GM12891 (cell line): ENCODE measurements at regions not wholly inside any gene's neighbourhood (a gene's known extent, or its start where the extent isn't known, plus 50 kb on each side); places are given as distances from the start of the nearest gene placed in this dataset.

Experiments used
- PAX5 ChIP-seq: IDR thresholded peaks from 2 replicates; pipeline ENCODE4 v1.6.1; 2011; ENCODE audit warnings: low read length, moderate library complexity, mild to moderate bottlenecking; ENCODE audit not compliant: insufficient read depth, severe bottlenecking
- POLR2A ChIP-seq: IDR thresholded peaks from 2 replicates; pipeline ENCODE4 v1.6.1; 2011; ENCODE audit warnings: low read depth, low read length, control low read depth
- POLR2AphosphoS5 ChIP-seq: IDR thresholded peaks from 2 replicates; pipeline ENCODE4 v1.6.1; 2011; ENCODE audit warnings: low read depth, low read length, control low read depth
- POU2F2 ChIP-seq: IDR thresholded peaks from 2 replicates; pipeline ENCODE4 v1.6.1; 2011; ENCODE audit warnings: low read depth, mild to moderate bottlenecking, control low read depth, low read length, moderate library complexity
- SPI1 ChIP-seq: IDR thresholded peaks from 2 replicates; pipeline ENCODE4 v1.6.1; 2011; ENCODE audit warnings: low read depth, low read length, control low read depth
- TAF1 ChIP-seq: IDR thresholded peaks from 2 replicates; pipeline ENCODE4 v1.6.1; 2011; ENCODE audit warnings: low read depth, low read length, control low read depth

DNA sequence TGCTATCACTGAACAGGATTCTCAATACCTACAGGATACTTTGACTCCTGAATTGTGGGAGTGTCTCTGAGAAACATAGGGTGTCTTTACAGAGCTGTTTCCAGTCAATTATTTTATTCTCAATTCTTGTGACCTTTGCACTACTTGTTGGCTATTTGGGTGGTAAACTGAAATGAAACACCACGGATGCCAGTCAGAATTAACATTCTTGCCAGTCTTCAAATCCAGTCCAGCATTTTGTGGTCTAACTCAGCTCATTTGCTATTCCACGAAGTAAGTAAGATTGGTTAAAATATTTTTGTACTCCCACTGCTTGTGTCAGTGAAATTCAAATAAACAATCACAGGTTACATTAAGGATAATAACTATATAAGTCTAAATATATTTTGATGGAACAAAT is 197.9 kb downstream of the ANKRD50 start:
- no peak for TF ChIP-seq POLR2AphosphoS5
- TF ChIP-seq POLR2A: no peak
- no peak for TF ChIP-seq PAX5
- TF ChIP-seq TAF1: no peak
- TF ChIP-seq SPI1: no peak
- TF ChIP-seq POU2F2: no peak
